ENCODE measurements at regions not wholly inside any gene's neighbourhood (a gene's known extent, or its start where the extent isn't known, plus 50 kb on each side); places are given as distances from the start of the nearest gene placed in this dataset.
"Not testable (repeated sequence)": the region's sequence is repeated elsewhere in the genome, so short reads cannot be mapped to it uniquely, and the experiment has no call there.

- Histone ChIP-seq H3K27me3 (ENCODE audit: low read depth) (no peaks in the 10 kb centered on the region), H3K9me3 (no peaks in the 10 kb centered on the region), H3K4me1 (peaks cover 1% of the 10 kb centered on the region; the same call in 1 of the 2 replicates), H3K36me3 (replicated peaks) (no peaks in the 10 kb centered on the region), H3K4me3 (no peak overlapping the region)
- DNase-seq (ENCODE audit: low spot score in 2 of 2): no peak
- in situ Hi-C loops (cut with MboI; ENCODE audit: low sequenced_read_pairs): no loop called here
Observed at GRCh38 chr1:182304218-182304617, 87.4 kb downstream of the GLUL start.

DNA sequence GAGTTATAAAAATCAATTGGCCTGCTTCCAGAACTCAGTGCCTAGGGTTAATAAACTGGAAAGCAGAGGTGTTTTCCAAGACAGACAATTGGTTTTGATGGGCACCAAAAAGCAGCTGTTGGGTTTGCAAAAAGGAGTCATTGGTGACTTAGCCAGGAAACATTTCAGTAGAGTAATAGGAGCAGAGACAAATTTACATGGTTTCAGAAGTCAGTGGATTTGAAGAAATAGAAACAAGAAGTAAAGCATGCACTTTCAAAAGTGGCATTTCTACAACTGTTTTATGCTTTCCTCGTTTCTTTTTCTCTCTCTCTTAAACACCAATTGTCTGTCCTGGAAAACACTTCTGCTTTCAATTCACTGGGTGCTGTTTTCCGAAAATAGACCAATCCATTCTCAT is 87.8 kb downstream of the GLUL start:
- DNase-seq (ENCODE audit: low spot score in 2 of 2): no peak
- no peaks in the 10 kb centered on the region for H3K4me1 ChIP-seq
- in situ Hi-C loops (cut with MboI; ENCODE audit: low sequenced_read_pairs): no loop called here
- no peaks in the 10 kb centered on the region for H3K27me3 ChIP-seq (ENCODE audit: low read depth)
- no peaks in the 10 kb centered on the region for H3K36me3 ChIP-seq (replicated peaks)
- H3K9me3 ChIP-seq: no peaks in the 10 kb centered on the region
- no peak overlapping the region for H3K4me3 ChIP-seq

DNA sequence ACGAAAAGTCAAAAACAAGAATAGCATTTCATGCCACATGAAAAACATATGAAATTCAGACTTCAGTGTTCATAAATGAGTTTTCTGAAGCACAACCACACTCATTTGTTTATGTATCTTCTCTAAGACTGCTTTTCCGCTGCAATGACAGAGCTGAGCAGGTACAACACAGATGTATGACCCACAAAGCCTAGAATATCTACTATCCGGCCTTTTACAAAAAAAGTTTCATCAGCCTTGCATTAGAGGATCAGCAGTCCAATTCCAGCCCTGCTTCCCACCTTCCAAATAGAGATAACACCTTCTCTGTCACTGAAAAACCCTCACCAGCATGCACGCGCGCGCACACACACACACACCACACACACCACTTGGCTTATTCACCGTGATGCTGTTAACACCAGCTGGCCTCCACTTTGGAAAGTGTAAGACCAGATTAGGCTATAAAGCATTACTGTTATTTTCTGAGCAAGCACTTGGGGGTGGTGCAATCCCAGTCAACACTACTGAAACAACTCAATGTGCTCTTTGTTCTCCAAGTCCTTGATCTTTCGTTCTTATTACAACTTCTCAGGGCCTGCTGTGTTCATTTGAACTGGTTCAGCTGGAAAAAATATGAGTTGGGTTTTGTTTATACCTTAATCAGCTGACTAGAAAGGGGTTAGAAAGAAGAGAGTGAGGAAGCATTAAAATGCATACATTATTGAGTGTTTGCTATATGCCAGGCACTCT is 90.0 kb downstream of the GLUL start:
- H3K9me3 ChIP-seq: no peaks in the 10 kb centered on the region
- DNase-seq (ENCODE audit: low spot score in 2 of 2): no peak
- H3K36me3 ChIP-seq (replicated peaks): no peaks in the 10 kb centered on the region
- no peaks in the 10 kb centered on the region for H3K27me3 ChIP-seq (ENCODE audit: low read depth)
- H3K4me1 ChIP-seq: no peaks in the 10 kb centered on the region
- H3K4me3 ChIP-seq: no peak overlapping the region
- in situ Hi-C loops (cut with MboI; ENCODE audit: low sequenced_read_pairs): no loop called here

DNA sequence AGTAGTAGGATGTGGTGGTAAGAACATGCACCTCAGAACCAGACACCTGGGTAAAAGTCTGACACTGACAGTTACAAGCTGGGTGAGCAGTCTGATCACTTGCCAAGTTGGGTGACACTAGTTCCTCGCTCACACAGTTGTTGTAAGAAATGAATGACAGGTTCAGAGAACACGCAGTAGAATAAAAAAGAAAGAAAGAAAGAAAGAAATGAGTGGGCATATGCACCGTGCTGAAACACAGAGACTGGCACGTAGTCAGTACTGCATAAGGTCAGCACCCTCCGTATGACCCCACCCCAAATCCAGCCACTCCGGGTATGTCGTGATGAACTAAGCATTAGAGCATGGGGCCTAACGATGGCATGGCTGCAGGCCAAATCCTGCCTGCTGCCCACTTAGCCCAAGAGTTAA is 90.6 kb downstream of the GLUL start:
- Histone ChIP-seq H3K27me3 (ENCODE audit: low read depth) (no peaks in the 10 kb centered on the region), H3K36me3 (replicated peaks) (no peaks in the 10 kb centered on the region), H3K4me3 (no peak overlapping the region), H3K4me1 (no peaks in the 10 kb centered on the region), H3K9me3 (no peaks in the 10 kb centered on the region)
- in situ Hi-C loops (cut with MboI; ENCODE audit: low sequenced_read_pairs): no loop called here
- no peak for DNase-seq (ENCODE audit: low spot score in 2 of 2)

- Histone ChIP-seq H3K36me3 (replicated peaks) (no peaks in the 10 kb centered on the region), H3K4me1 (no peaks in the 10 kb centered on the region), H3K4me3 (no peak overlapping the region), H3K9me3 (no peaks in the 10 kb centered on the region), H3K27me3 (ENCODE audit: low read depth) (no peaks in the 10 kb centered on the region)
- in situ Hi-C loops (cut with MboI; ENCODE audit: low sequenced_read_pairs): no loop called here
- DNase-seq (ENCODE audit: low spot score in 2 of 2): no peak
Observed at GRCh38 chr1:182299728-182300616, 91.6 kb downstream of the GLUL start.

DNA sequence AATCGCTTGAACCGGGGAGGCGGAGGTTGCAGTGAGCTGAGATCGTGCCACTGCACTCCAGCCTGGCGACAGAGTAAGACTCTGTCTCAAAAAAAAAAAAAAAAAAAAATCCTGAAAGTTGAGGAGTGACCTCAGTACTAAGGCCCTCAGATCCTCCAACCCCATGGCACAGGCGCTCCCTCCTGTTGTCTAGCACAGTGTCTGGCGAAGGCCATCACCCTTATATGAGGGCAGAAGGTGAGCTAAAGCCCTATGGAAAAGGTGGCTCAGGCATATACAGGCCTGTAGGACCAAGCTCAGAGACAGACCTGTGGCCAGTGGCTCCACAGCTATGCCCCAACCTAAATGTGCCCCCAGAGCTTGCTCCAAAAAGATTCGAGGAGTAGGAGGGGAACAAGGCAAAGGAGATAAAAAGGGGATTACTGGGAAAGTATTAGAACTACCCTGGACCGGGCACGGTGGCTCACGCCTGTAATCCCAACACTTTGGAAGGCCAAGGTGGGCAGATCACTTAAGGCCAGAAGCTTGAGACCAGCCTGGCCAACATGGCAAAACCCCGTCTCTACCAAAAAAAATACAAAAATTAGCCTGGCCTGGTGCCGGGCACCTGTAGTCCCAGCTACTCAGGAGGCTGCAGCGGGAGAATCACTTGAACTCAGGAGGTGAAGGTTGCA is 92.4 kb downstream of the GLUL start:
- H3K9me3 ChIP-seq; in situ Hi-C loops (cut with MboI; ENCODE audit: low sequenced_read_pairs); H3K4me1 ChIP-seq; DNase-seq (ENCODE audit: low spot score in 2 of 2); H3K4me3 ChIP-seq; H3K36me3 ChIP-seq (replicated peaks); H3K27me3 ChIP-seq (ENCODE audit: low read depth): not testable (repeated sequence)

GRCh38 chr1:182297335-182297734 is 94.3 kb downstream of the GLUL start:
- Histone ChIP-seq H3K36me3 (replicated peaks) (no peaks in the 10 kb centered on the region), H3K4me3 (no peak overlapping the region), H3K9me3 (no peaks in the 10 kb centered on the region), H3K4me1 (no peaks in the 10 kb centered on the region), H3K27me3 (ENCODE audit: low read depth) (no peaks in the 10 kb centered on the region)
- in situ Hi-C loops (cut with MboI; ENCODE audit: low sequenced_read_pairs): no loop called here
- DNase-seq (ENCODE audit: low spot score in 2 of 2): no peak

DNA sequence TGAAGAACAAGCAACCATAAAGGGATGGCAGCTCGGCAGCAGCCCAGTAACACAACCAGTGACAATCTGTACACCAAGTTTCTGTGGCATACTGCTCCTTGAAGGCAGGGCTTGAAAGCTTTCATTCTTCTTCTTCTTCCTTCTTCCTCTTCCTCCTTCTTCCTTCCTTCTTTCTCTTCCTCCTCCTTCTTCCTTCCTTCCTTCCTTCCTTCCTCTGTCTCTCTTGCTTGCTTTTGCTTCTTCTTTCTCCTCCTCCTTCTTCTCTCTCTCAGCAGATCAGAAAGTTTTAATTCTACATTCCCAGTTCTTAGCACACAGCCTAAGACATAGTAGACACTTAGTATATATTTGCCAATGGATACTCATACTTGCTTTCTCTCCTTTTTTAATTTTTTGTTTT is 95.9 kb downstream of the GLUL start:
- Histone ChIP-seq H3K4me3 (no peak overlapping the region), H3K36me3 (replicated peaks) (no peaks in the 10 kb centered on the region), H3K27me3 (ENCODE audit: low read depth) (no peaks in the 10 kb centered on the region), H3K4me1 (no peaks in the 10 kb centered on the region), H3K9me3 (no peaks in the 10 kb centered on the region)
- DNase-seq (ENCODE audit: low spot score in 2 of 2): no peak
- in situ Hi-C loops (cut with MboI; ENCODE audit: low sequenced_read_pairs): no loop called here

GRCh38 chr1:182293119-182293589 is 98.4 kb downstream of the GLUL start:
- H3K9me3 ChIP-seq: no peaks in the 10 kb centered on the region
- in situ Hi-C loops (cut with MboI; ENCODE audit: low sequenced_read_pairs): no loop called here
- no peak for DNase-seq (ENCODE audit: low spot score in 2 of 2)

GRCh38 chr1:182292193-182292741 is 99.3 kb downstream of the GLUL start:
- H3K36me3 ChIP-seq (replicated peaks): no peaks in the 10 kb centered on the region
- H3K4me3 ChIP-seq: no peak overlapping the region
- no peaks in the 10 kb centered on the region for H3K4me1 ChIP-seq
- no peak for DNase-seq (ENCODE audit: low spot score in 2 of 2)
- H3K27me3 ChIP-seq (ENCODE audit: low read depth): no peaks in the 10 kb centered on the region
- in situ Hi-C loops (cut with MboI; ENCODE audit: low sequenced_read_pairs): no loop called here
- no peaks in the 10 kb centered on the region for H3K9me3 ChIP-seq

More at GRCh38 chr1:182293119-182293589, 98.4 kb downstream of the GLUL start:
- Histone ChIP-seq H3K4me3 (no peak overlapping the region), H3K36me3 (replicated peaks) (no peaks in the 10 kb centered on the region), H3K27me3 (ENCODE audit: low read depth) (no peaks in the 10 kb centered on the region), H3K4me1 (no peaks in the 10 kb centered on the region)

DNA sequence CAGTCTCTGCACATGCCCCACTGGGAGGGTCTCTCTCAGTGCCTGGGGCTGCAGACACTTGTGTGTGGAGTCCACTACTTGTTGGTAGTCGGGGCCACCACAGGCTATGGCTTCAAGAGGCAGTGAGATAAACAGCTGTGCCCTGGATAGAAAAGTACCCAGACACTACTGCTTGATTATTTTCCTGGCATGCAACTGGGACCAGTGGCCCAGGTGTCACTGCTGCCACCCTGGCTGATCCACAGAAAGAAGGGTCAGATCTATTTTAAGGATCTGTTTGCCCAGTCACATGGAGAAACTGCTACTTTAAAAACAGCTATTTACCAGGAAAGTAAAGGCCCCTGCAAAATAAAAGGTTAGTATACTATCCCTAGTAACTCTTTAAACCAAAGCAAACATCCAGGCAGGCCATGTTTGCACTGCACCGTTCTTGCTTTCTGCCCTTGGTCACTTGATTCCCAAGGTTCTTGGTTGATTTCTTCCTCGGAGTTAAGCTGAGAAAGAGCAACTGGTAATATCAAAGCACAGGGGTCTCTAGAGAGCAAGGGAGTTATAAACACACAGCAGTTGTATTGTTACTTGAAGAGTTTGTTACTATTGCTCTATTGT is 99.9 kb downstream of the GLUL start:
- no peak for DNase-seq (ENCODE audit: low spot score in 2 of 2)
- no peaks in the 10 kb centered on the region for H3K4me1 ChIP-seq
- in situ Hi-C loops (cut with MboI; ENCODE audit: low sequenced_read_pairs): no loop called here
- H3K4me3 ChIP-seq: no peak overlapping the region
- H3K27me3 ChIP-seq (ENCODE audit: low read depth): no peaks in the 10 kb centered on the region
- no peaks in the 10 kb centered on the region for H3K9me3 ChIP-seq
- H3K36me3 ChIP-seq (replicated peaks): no peaks in the 10 kb centered on the region

GRCh38 chr1:182288749-182289604 is 102.6 kb downstream of the GLUL start:
- Histone ChIP-seq H3K36me3 (replicated peaks) (no peaks in the 10 kb centered on the region), H3K27me3 (ENCODE audit: low read depth) (no peaks in the 10 kb centered on the region), H3K4me1 (no peaks in the 10 kb centered on the region), H3K4me3 (no peak overlapping the region), H3K9me3 (no peaks in the 10 kb centered on the region)
- in situ Hi-C loops (cut with MboI; ENCODE audit: low sequenced_read_pairs): loop anchor here (10.0 kb wide), 1 partner anchor 94 kb away; no protein-coding TSS in a partner anchor
- no peak for DNase-seq (ENCODE audit: low spot score in 2 of 2)

Data from HAP-1 (cell line).